HS-27A (cell line): ENCODE measurements at regions not wholly inside any gene's neighbourhood (a gene's known extent, or its start where the extent isn't known, plus 50 kb on each side); places are given as distances from the start of the nearest gene placed in this dataset.

ENCODE experiments used
- DNase-seq: peaks from one replicate; pipeline ENCODE4 v3.0.0-alpha.2; 2012; ENCODE audit warnings: low read depth, missing footprints

- peak; percentile 34 for DNase-seq
These were observed 64.8 kb downstream of the PTHLH start for GRCh38 chr12:27907766-27908165.

- DNase-seq = no peak
These were observed 65.7 kb downstream of the PTHLH start for GRCh38 chr12:27906658-27907473.

- no peak for DNase-seq
These were observed 66.4 kb downstream of the PTHLH start for GRCh38 chr12:27906127-27906500.

GRCh38 chr12:27905285-27906126, 67.0 kb downstream of the PTHLH start:
- no peak for DNase-seq

GRCh38 chr12:27902651-27903050, 69.9 kb downstream of the PTHLH start:
- no peak for DNase-seq

- DNase-seq = no peak
These were observed 70.6 kb downstream of the PTHLH start for GRCh38 chr12:27901959-27902358.

- no peak for DNase-seq
These were observed 71.3 kb downstream of the PTHLH start for GRCh38 chr12:27900920-27901879.

- DNase-seq = peak; percentile 95
These were observed 73.3 kb downstream of the PTHLH start for GRCh38 chr12:27899151-27899661.

GRCh38 chr12:27898022-27898421, 74.5 kb downstream of the PTHLH start:
- DNase-seq = no peak

- no peak for DNase-seq
These were observed 76.0 kb downstream of the PTHLH start for GRCh38 chr12:27896419-27896990.

- DNase-seq = no peak
These were observed 78.2 kb downstream of the PTHLH start for GRCh38 chr12:27894309-27894708.

- no peak for DNase-seq
These were observed 92.8 kb downstream of the PTHLH start for GRCh38 chr12:27879708-27880107.

- DNase-seq = no peak
These were observed 95.6 kb upstream of the MANSC4 start for GRCh38 chr12:27875677-27876076.

- DNase-seq = no peak
These were observed 93.0 kb upstream of the MANSC4 start for GRCh38 chr12:27873010-27873409.

- DNase-seq = no peak
These were observed 91.9 kb upstream of the MANSC4 start for GRCh38 chr12:27871946-27872345.

- peak; percentile 88 for DNase-seq
These were observed 90.9 kb upstream of the MANSC4 start for GRCh38 chr12:27870939-27871338.

- no peak for DNase-seq
These were observed 89.5 kb upstream of the MANSC4 start for GRCh38 chr12:27869567-27869966.

- peak; percentile 98 for DNase-seq
These were observed 88.1 kb upstream of the MANSC4 start for GRCh38 chr12:27868139-27868538.

- DNase-seq = peak; percentile 91
These were observed 86.5 kb upstream of the MANSC4 start for GRCh38 chr12:27866373-27867101.

GRCh38 chr12:27865421-27865820, 85.4 kb upstream of the MANSC4 start:
- peak; percentile 96 for DNase-seq

- no peak for DNase-seq
These were observed 84.5 kb upstream of the MANSC4 start for GRCh38 chr12:27864521-27864920.
